Heart left ventricle (tissue), 13 donors: ENCODE measurements at regions not wholly inside any gene's neighbourhood (a gene's known extent, or its start where the extent isn't known, plus 50 kb on each side); places are given as distances from the start of the nearest gene placed in this dataset.

Experiments
- CTCF ChIP-seq, 12 donors: fragments of 200-600 bp; sonication (generic) in 4 of 12; IDR thresholded peaks; one replicate each; pipeline versions ENCODE4 v1.5.0 to v1.8.0; 2018 to 2022; ENCODE audit warnings: antibody characterized with exemption in 12 of 12, mild to moderate bottlenecking in 5 of 12
- POLR2A ChIP-seq, 2 donors: fragments of 450-650 bp; IDR thresholded peaks; one replicate each; pipeline ENCODE4 v1.6.1; 2017; ENCODE audit warnings: antibody characterized with exemption in 2 of 2, mild to moderate bottlenecking in 2 of 2, moderate library complexity in 2 of 2
- donor health status: ischemic (EF 13 %, LVEDD 7.1; RV severe dilation, severe dysfunction).
- donor health status: DM: no; HTN: yes; CAD: no.
- donor health status: DM: no; HTN: no; CAD: no.
- donor health status: ischemic (EF 25% LVEDD 6.9; RV normal size, moderate dysfunction).
- donor health status: ischemic (EF 25% LVEDD 5.7; RV mildly dilated, moderate dysfunction).
- donor health status: ischemic (EF 35%, LVEDD 5.7; RV mildly dilated, moderate dysfunction).
- donor health status: nonischemic (EF 11% LVEDD 7.7; RV severe dilation, severe dysfunction).
- donor health status: DM: yes; HTN: yes; CAD: no.
- donor health status: PGD.
- donor health status: ischemic (EF 29% LVEDD 5.4; RV normal size, mild dysfunction).
- donor health status: nonischemic (EF 23%, LVEDD 6.1; RV moderate dilation, normal function).

- TF ChIP-seq CTCF (IDR thresholded peaks at IDR 0.05) (no peak), POLR2A (IDR thresholded peaks at IDR 0.05) (no peak)
Measured at GRCh38 chr1:181208083-181208482, 119.6 kb downstream of the IER5 start.
